MM.1S (cell line): ENCODE measurements at regions not wholly inside any gene's neighbourhood (a gene's known extent, or its start where the extent isn't known, plus 50 kb on each side); places are given as distances from the start of the nearest gene placed in this dataset.

ENCODE experiments used
- CTCF ChIP-seq: fragments of 300-600 bp; sonication (generic); IDR thresholded peaks from 2 replicates; pipeline ENCODE4 v1.5.1; 2016; ENCODE audit warnings: antibody characterized with exemption, low read length, mixed read lengths
- EZH2 ChIP-seq: fragments of 300-600 bp; sonication (generic); optimal IDR thresholded peaks from 2 replicates; pipeline ENCODE3; 2017; ENCODE audit warnings: low read depth, mild to moderate bottlenecking, antibody characterized with exemption, low read length, mixed read lengths
- EZH2phosphoT487 ChIP-seq: fragments of 300-600 bp; sonication (generic); IDR thresholded peaks from 2 replicates; pipeline ENCODE4 v1.6.1; 2018; ENCODE audit warnings: antibody characterized with exemption, low read length

GRCh38 chr11:79564288-79564925, 123.6 kb upstream of the TENM4 start:
- TF ChIP-seq CTCF (no peak), EZH2 (no peak), EZH2phosphoT487 (no peak)
